ENCODE measurements at regions not wholly inside any gene's neighbourhood (a gene's known extent, or its start where the extent isn't known, plus 50 kb on each side); places are given as distances from the start of the nearest gene placed in this dataset.
A peak's percentile ranks its signal among the peaks of the same experiment; 100 is the strongest.

DNA sequence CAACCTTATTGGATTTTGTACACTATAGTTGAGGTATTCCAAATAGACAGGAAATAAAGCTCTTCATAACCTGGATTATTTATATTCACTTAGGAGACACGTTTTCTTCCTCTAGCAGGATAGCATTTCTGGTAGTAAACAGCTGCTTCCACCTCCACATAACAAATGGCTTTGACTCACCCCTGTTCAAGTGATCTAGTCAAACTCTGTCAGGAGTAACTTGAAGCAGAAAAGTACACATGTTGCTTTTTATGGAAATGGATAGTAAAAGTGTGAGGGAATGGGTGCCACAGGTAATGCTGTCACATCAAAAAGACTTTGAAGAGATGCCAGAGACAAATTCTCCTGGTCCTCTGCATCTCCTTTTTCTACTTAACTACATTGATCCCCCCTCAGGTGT is 258.7 kb upstream of the SLC7A11 start:
- Histone ChIP-seq H3K4me1 (peaks cover 5% of the 10 kb centered on the region), H3K36me3 (replicated peaks in 1 of 2; ENCODE audit: insufficient read depth in 1 of 2, low read depth in 2 of 2) (no peaks in the 10 kb centered on the region), H3K27me3 (no peaks in the 10 kb centered on the region), H3K4me3 (no peak overlapping the region), H3K9me3 (peaks cover 0 to 6% (median 0%) of the 10 kb centered on the region in 3 donors), H3K27ac (no peak overlapping the region)
- no peak for TF ChIP-seq POLR2A (IDR thresholded peaks at IDR 0.05)
- TF ChIP-seq, protein P1, sequence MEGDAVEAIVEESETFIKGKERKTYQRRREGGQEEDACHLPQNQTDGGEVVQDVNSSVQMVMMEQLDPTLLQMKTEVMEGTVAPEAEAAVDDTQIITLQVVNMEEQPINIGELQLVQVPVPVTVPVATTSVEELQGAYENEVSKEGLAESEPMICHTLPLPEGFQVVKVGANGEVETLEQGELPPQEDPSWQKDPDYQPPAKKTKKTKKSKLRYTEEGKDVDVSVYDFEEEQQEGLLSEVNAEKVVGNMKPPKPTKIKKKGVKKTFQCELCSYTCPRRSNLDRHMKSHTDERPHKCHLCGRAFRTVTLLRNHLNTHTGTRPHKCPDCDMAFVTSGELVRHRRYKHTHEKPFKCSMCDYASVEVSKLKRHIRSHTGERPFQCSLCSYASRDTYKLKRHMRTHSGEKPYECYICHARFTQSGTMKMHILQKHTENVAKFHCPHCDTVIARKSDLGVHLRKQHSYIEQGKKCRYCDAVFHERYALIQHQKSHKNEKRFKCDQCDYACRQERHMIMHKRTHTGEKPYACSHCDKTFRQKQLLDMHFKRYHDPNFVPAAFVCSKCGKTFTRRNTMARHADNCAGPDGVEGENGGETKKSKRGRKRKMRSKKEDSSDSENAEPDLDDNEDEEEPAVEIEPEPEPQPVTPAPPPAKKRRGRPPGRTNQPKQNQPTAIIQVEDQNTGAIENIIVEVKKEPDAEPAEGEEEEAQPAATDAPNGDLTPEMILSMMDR (IDR thresholded peaks at IDR 0.05) = no peak
- intact Hi-C loops (cut with DNase I) = no loop called here
- WGBS, 2 donors = 78 to 93% methylated on average over 1 of the region's 1 CpG
- ATAC-seq (no peak), DNase-seq (no peak)

DNA sequence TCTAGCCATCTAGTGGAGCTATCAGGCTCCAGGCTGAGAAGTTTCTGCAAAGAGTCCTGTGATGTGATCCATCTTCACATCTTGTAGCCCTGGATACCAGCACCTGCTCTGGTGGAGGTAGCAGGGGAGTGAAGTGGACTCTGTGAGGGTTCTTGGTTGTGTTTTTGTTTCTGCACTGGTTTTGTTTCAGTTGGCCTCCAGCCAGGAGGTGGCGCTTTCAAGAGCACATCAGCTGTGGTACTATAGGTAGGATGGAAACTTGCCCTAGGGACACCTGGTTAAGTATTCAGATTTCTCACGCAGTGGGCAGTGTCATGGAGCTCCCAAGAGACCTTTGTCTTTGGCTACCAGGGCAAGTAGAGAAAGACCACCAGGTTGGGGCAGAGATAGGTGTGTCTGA is 257.5 kb upstream of the SLC7A11 start:
- DNase-seq = peak; percentile 12 to 46 (median 30)
- TF ChIP-seq, protein P1 (IDR thresholded peaks at IDR 0.05) = no peak
- no peak for TF ChIP-seq POLR2A (IDR thresholded peaks at IDR 0.05)
- H3K27me3 ChIP-seq = no peaks in the 10 kb centered on the region
- intact Hi-C loops (cut with DNase I) = no loop called here
- 40 to 60% methylated on average over 1 to 2 of the region's 2 CpGs for WGBS, 2 donors
- peaks cover 5% of the 10 kb centered on the region for H3K4me1 ChIP-seq
- no peak overlapping the region for H3K4me3 ChIP-seq
- ATAC-seq = peak; percentile 18
- H3K27ac ChIP-seq = no peak overlapping the region
- H3K9me3 ChIP-seq = peaks cover 0 to 6% (median 0%) of the 10 kb centered on the region in 3 donors
- no peaks in the 10 kb centered on the region for H3K36me3 ChIP-seq (replicated peaks in 1 of 2; ENCODE audit: insufficient read depth in 1 of 2, low read depth in 2 of 2)

DNA sequence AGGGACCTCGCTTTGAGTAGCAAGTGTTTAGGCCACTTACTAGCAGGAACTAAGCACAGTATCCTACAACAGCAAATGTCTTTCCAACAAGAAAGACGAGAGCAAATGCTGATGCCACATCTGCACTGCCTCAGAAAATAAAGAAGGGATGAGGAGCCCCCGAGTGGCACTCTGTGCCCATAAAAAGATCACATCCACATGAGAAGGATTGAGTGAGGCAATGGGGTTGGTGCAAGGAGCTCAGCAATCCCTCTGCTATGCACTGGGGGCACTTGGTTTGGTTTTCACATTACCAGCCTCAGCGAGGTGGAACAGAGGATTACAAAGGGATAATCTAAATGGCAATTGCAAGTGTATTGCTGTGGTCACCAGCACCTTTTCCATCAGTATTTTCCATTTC is 252.8 kb upstream of the SLC7A11 start:
- Histone ChIP-seq H3K27ac (no peak overlapping the region), H3K27me3 (no peaks in the 10 kb centered on the region), H3K4me1 (peaks cover 5% of the 10 kb centered on the region), H3K36me3 (replicated peaks in 1 of 2; ENCODE audit: insufficient read depth in 1 of 2, low read depth in 2 of 2) (no peaks in the 10 kb centered on the region), H3K4me3 (no peak overlapping the region), H3K9me3 (no peaks in the 10 kb centered on the region)
- ATAC-seq (no peak), DNase-seq (peak in 2 of 4 donors; percentile 11 to 52)
- no peak for TF ChIP-seq POLR2A (IDR thresholded peaks at IDR 0.05)
- TF ChIP-seq, protein P1 (IDR thresholded peaks at IDR 0.05) = peak in 2 of 7 experiments; percentile 29 to 47
- WGBS, 2 donors = 46 to 52% methylated on average over 4 of the region's 4 CpGs
- intact Hi-C loops (cut with DNase I) = no loop called here

DNA sequence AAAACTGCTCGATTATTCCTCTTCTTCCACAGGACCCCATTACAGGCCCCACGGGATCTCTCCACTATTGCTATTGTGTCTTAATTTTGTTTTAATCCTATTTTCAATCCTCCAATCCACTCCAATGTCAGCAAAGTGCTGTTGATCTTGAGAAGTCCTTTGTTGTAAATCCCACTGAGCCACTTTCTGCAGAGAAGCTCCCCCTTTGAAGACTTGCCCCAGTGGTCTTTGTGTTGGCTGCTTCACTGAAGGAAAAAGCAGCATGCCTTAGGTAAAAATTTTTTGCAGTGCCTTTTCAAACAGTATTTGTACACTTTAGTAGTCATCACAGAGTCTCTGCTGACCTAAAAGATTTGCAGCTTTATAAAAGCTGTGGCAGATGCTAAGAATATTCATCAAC is 252.0 kb upstream of the SLC7A11 start:
- no peak for DNase-seq
- Histone ChIP-seq H3K9me3 (no peaks in the 10 kb centered on the region), H3K36me3 (replicated peaks in 1 of 2; ENCODE audit: insufficient read depth in 1 of 2, low read depth in 2 of 2) (no peaks in the 10 kb centered on the region), H3K4me1 (no peaks in the 10 kb centered on the region), H3K4me3 (no peak overlapping the region), H3K27me3 (no peaks in the 10 kb centered on the region), H3K27ac (no peak overlapping the region)
- intact Hi-C loops (cut with DNase I) = no loop called here
- ATAC-seq = no peak
- no peak for TF ChIP-seq POLR2A (IDR thresholded peaks at IDR 0.05)
- TF ChIP-seq, protein P1 (IDR thresholded peaks at IDR 0.05) = no peak
- 78 to 79% methylated on average over 2 of the region's 2 CpGs for WGBS, 2 donors

DNA sequence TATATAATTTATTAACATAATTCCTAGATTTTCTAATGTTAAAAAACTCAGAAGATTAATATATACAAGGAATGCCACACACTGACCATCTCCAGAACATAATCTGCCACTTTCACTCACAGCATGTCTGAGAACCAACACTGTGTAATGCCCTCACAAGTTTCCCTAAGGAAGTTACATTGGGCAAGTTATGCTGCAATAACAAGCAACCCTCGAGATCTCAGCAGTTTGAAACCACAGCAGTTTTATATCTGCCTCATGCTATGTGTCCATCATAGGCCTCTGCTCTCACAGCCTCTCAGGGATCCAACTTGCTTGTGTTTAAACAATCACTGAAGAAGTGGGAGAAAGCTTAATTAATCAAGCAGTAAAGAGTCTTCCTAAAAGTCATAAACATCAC is 250.0 kb upstream of the SLC7A11 start:
- H3K27me3 ChIP-seq = no peaks in the 10 kb centered on the region
- intact Hi-C loops (cut with DNase I) = no loop called here
- ATAC-seq = no peak

More for the DNA sequence above, 250.0 kb upstream of the SLC7A11 start:
- Histone ChIP-seq H3K27ac (no peak overlapping the region), H3K4me3 (no peak overlapping the region), H3K4me1 (no peaks in the 10 kb centered on the region), H3K9me3 (no peaks in the 10 kb centered on the region), H3K36me3 (replicated peaks in 1 of 2; ENCODE audit: insufficient read depth in 1 of 2, low read depth in 2 of 2) (no peaks in the 10 kb centered on the region)
- TF ChIP-seq POLR2A (IDR thresholded peaks at IDR 0.05) = no peak
- TF ChIP-seq, protein P1 (IDR thresholded peaks at IDR 0.05) = no peak
- no peak for DNase-seq
- WGBS, 2 donors = 53 to 57% methylated on average over 1 of the region's 1 CpG
